Retinal pigment epithelial cell (primary cell): ENCODE measurements at regions not wholly inside any gene's neighbourhood (a gene's known extent, or its start where the extent isn't known, plus 50 kb on each side); places are given as distances from the start of the nearest gene placed in this dataset.

Source experiments
- DNase-seq: peaks from one replicate; pipeline ENCODE4 v3.0.0-alpha.2; 2010; ENCODE audit warnings: low read depth
- H3K4me3 ChIP-seq: 2 replicates; pipeline ENCODE4 v1.5.1; 2011; ENCODE audit warnings: mild to moderate bottlenecking, low read length, control low read depth, moderate library complexity
- CTCF ChIP-seq: conservative IDR thresholded peaks from 2 replicates; pipeline ENCODE4 v1.5.1; 2011; ENCODE audit warnings: low read depth, low read length, control low read depth, inconsistent platforms

GRCh38 chr18:72692086-72692485, 147.9 kb upstream of the CBLN2 start:
- H3K4me3 ChIP-seq = peak overlapping the region; percentile 13
- no peak for DNase-seq

GRCh38 chr18:72687736-72688135, 143.6 kb upstream of the CBLN2 start:
- TF ChIP-seq CTCF = no peak
- DNase-seq = no peak
- no peak overlapping the region for H3K4me3 ChIP-seq

More at GRCh38 chr18:72692086-72692485, 147.9 kb upstream of the CBLN2 start:
- TF ChIP-seq CTCF = no peak

GRCh38 chr18:72675394-72675793, 131.3 kb upstream of the CBLN2 start:
- no peak overlapping the region for H3K4me3 ChIP-seq
- no peak for DNase-seq
- no peak for TF ChIP-seq CTCF

- no peak for TF ChIP-seq CTCF
- no peak overlapping the region for H3K4me3 ChIP-seq
- no peak for DNase-seq
Observed at GRCh38 chr18:72674710-72675109, 130.6 kb upstream of the CBLN2 start.

GRCh38 chr18:72673242-72673641, 129.1 kb upstream of the CBLN2 start:
- no peak for TF ChIP-seq CTCF
- H3K4me3 ChIP-seq = no peak overlapping the region
- no peak for DNase-seq

- DNase-seq = no peak
- no peak overlapping the region for H3K4me3 ChIP-seq
- TF ChIP-seq CTCF = peak; percentile 80
Observed at GRCh38 chr18:72672364-72673184, 128.4 kb upstream of the CBLN2 start.

- no peak for TF ChIP-seq CTCF
- no peak overlapping the region for H3K4me3 ChIP-seq
- no peak for DNase-seq
Observed at GRCh38 chr18:72667932-72668331, 123.8 kb upstream of the CBLN2 start.
